C4-2B (cell line): ENCODE measurements at regions not wholly inside any gene's neighbourhood (a gene's known extent, or its start where the extent isn't known, plus 50 kb on each side); places are given as distances from the start of the nearest gene placed in this dataset.

ENCODE experiments used
- ZFX ChIP-seq: fragments of 450-650 bp; IDR thresholded peaks from 2 replicates; pipeline ENCODE4 v1.6.1; 2017
- TF ChIP-seq, protein P1 (sequence below): fragments of 450-650 bp; conservative IDR thresholded peaks from 2 replicates; pipeline ENCODE4 v1.5.1; 2017; ENCODE audit warnings: mild to moderate bottlenecking

- TF ChIP-seq, protein P1, sequence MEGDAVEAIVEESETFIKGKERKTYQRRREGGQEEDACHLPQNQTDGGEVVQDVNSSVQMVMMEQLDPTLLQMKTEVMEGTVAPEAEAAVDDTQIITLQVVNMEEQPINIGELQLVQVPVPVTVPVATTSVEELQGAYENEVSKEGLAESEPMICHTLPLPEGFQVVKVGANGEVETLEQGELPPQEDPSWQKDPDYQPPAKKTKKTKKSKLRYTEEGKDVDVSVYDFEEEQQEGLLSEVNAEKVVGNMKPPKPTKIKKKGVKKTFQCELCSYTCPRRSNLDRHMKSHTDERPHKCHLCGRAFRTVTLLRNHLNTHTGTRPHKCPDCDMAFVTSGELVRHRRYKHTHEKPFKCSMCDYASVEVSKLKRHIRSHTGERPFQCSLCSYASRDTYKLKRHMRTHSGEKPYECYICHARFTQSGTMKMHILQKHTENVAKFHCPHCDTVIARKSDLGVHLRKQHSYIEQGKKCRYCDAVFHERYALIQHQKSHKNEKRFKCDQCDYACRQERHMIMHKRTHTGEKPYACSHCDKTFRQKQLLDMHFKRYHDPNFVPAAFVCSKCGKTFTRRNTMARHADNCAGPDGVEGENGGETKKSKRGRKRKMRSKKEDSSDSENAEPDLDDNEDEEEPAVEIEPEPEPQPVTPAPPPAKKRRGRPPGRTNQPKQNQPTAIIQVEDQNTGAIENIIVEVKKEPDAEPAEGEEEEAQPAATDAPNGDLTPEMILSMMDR: no peak
- no peak for TF ChIP-seq ZFX
Measured at GRCh38 chr21:35491920-35492678, 443.0 kb upstream of the RUNX1 start.
